SK-N-SH (cell line): ENCODE measurements at regions not wholly inside any gene's neighbourhood (a gene's known extent, or its start where the extent isn't known, plus 50 kb on each side); places are given as distances from the start of the nearest gene placed in this dataset.

Experiments used
- CTCF ChIA-PET: fragments of 300-600, 350-600 bp; formaldehyde crosslinking; extraction: SDS; loops from one replicate; lab custom pipeline; 2021; lab: Yijun Ruan, JAX
- POLR2A ChIA-PET: fragments of 350-600 bp; sonication (Branson Sonifier 250); formaldehyde crosslinking; extraction: SDS; loops from one replicate; lab custom pipeline; 2020; ENCODE audit warnings: antibody characterized with exemption, inconsistent platforms; lab: Yijun Ruan, JAX
- DNase-seq: peaks from one replicate; pipeline ENCODE4 v3.0.0; 2012
- H2AFZ ChIP-seq: fragments of 200-600 bp; sonication (generic); 2 replicates; pipeline ENCODE4 v1.8.1; 2016; ENCODE audit warnings: antibody characterized with exemption, mild to moderate bottlenecking, low read depth
- H3F3A ChIP-seq: fragments of 200-600 bp; sonication (generic); replicated peaks from 2 replicates; pipeline ENCODE3; 2016; ENCODE audit warnings: antibody characterized with exemption, mild to moderate bottlenecking; ENCODE audit not compliant: insufficient read depth
- H3K27ac ChIP-seq, 2 experiments: fragments of 200-500 bp in 1 of 2; fragments of 200-600 bp in 1 of 2; sonication (Bioruptor generic) in 1 of 2; sonication (generic), shearing (Covaris generic) in 1 of 2; 2 replicates each; pipeline versions ENCODE4 v1.5.1 to v1.6.1; 2014 to 2016; ENCODE audit warnings: low read depth in 2 of 2, inconsistent platforms in 1 of 2, low read length in 1 of 2, mild to moderate bottlenecking in 1 of 2, mixed read lengths in 1 of 2
- H3K27me3 ChIP-seq: fragments of 200-600 bp; sonication (generic), shearing (Covaris generic); 2 replicates; pipeline ENCODE4 v1.6.1; 2016; ENCODE audit warnings: mixed run types; ENCODE audit not compliant: insufficient read depth
- H3K36me3 ChIP-seq, 2 experiments: fragments of 200-500 bp in 1 of 2; fragments of 200-600 bp in 1 of 2; sonication (Bioruptor generic) in 1 of 2; sonication (generic) in 1 of 2; replicated peaks in 1 of 2; 2 replicates each; pipeline versions ENCODE3 to v1.5.1; 2014 to 2016; ENCODE audit warnings: low read length in 1 of 2, mild to moderate bottlenecking in 1 of 2; ENCODE audit not compliant: insufficient read depth in 2 of 2, control insufficient read depth in 1 of 2
- H3K4me1 ChIP-seq, 2 experiments: fragments of 200-500 bp in 1 of 2; fragments of 200-600 bp in 1 of 2; sonication (Bioruptor generic) in 1 of 2; sonication (generic), shearing (Covaris generic) in 1 of 2; 2 replicates each; pipeline versions ENCODE4 v1.5.1 to v1.6.1; 2014 to 2016; ENCODE audit warnings: low read depth in 1 of 2, low read length in 1 of 2, mixed run types in 1 of 2; ENCODE audit not compliant: insufficient read depth in 2 of 2, control insufficient read depth in 1 of 2
- H3K4me2 ChIP-seq: fragments of 200-600 bp; sonication (generic), shearing (Covaris generic); 2 replicates; pipeline ENCODE4 v1.6.1; 2017; ENCODE audit warnings: mixed run types
- H3K4me3 ChIP-seq, 2 experiments: fragments of 200-500 bp in 1 of 2; fragments of 200-600 bp in 1 of 2; sonication (Bioruptor generic) in 1 of 2; sonication (generic), shearing (Covaris generic) in 1 of 2; 2 replicates each; pipeline versions ENCODE4 v1.5.1 to v1.8.1; 2014 to 2016; ENCODE audit warnings: low read depth in 2 of 2, inconsistent platforms in 1 of 2, low read length in 1 of 2, mild to moderate bottlenecking in 1 of 2, mixed read lengths in 1 of 2, moderate library complexity in 1 of 2
- H3K79me2 ChIP-seq: fragments of 200-600 bp; sonication (generic); 2 replicates; pipeline ENCODE4 v1.8.1; 2017; ENCODE audit warnings: mild to moderate bottlenecking; ENCODE audit not compliant: insufficient read depth
- H3K9ac ChIP-seq: fragments of 200-600 bp; sonication (generic); 2 replicates; pipeline ENCODE4 v1.6.1; 2017; ENCODE audit warnings: mixed run types
- H3K9me2 ChIP-seq: fragments of 200-600 bp; sonication (generic); 2 replicates; pipeline ENCODE4 v1.6.1; 2017; ENCODE audit warnings: mixed run types
- H3K9me3 ChIP-seq: fragments of 200-600 bp; sonication (generic); 2 replicates; pipeline ENCODE4 v1.6.1; 2017; ENCODE audit warnings: mixed run types, mild to moderate bottlenecking, moderate library complexity
- H4K20me1 ChIP-seq: fragments of 200-600 bp; sonication (generic); 2 replicates; pipeline ENCODE4 v1.6.1; 2017; ENCODE audit warnings: mild to moderate bottlenecking, mixed run types; ENCODE audit not compliant: insufficient read depth
- CHD2 ChIP-seq: fragments of 150-350 bp; IDR thresholded peaks from 2 replicates; pipeline ENCODE4 v1.6.1; 2018; ENCODE audit warnings: low read length; ENCODE audit not compliant: partially characterized antibody
- EP300 ChIP-seq, 2 experiments: IDR thresholded peaks; 2 replicates each; pipeline versions ENCODE4 v1.4.0 to v1.6.1; 2012; ENCODE audit warnings: borderline replicate concordance in 1 of 2, low read depth in 1 of 2, low read length in 1 of 2
- FOXJ3 ChIP-seq: sonication (generic); formaldehyde crosslinking; IDR thresholded peaks from 2 replicates; pipeline ENCODE4 v1.5.1; 2020; ENCODE audit warnings: mild to moderate bottlenecking, missing genetic modification reagents
- FOXM1 ChIP-seq: IDR thresholded peaks from 2 replicates; pipeline ENCODE4 v1.4.0; 2012; ENCODE audit warnings: low read depth, mild to moderate bottlenecking
- MXI1 ChIP-seq: IDR thresholded peaks from 2 replicates; pipeline ENCODE4 v1.6.1; 2012; ENCODE audit warnings: mild to moderate bottlenecking, low read depth, low read length, improper control_type of control experiment
- NFIC ChIP-seq: IDR thresholded peaks from 2 replicates; pipeline ENCODE4 v1.4.0; 2012; ENCODE audit warnings: borderline replicate concordance
- POLR2AphosphoS5 ChIP-seq: IDR thresholded peaks from 2 replicates; pipeline ENCODE4 v1.6.1; 2012; ENCODE audit warnings: low read depth, low read length
- RXRA ChIP-seq: IDR thresholded peaks from 2 replicates; pipeline ENCODE4 v1.4.0; 2012; ENCODE audit warnings: low read depth, mild to moderate bottlenecking, borderline replicate concordance
- SMC3 ChIP-seq: IDR thresholded peaks from 2 replicates; pipeline ENCODE4 v1.6.1; 2012; ENCODE audit warnings: low read depth, low read length, improper control_type of control experiment
- TAF1 ChIP-seq: IDR thresholded peaks from 2 replicates; pipeline ENCODE4 v1.6.1; 2012; ENCODE audit warnings: low read depth, mild to moderate bottlenecking, low read length, moderate library complexity, borderline replicate concordance
- TCF12 ChIP-seq: IDR thresholded peaks from 2 replicates; pipeline ENCODE4 v1.4.0; 2012
- YY1 ChIP-seq: IDR thresholded peaks from 2 replicates; pipeline ENCODE4 v1.4.0; 2012; ENCODE audit warnings: low read depth, mild to moderate bottlenecking
- WGBS: methylation state at CpG from one replicate; pipeline ENCODE4 v1.1.6; 2017; ENCODE audit warnings: low lambda C conversion rate; 5-methylcytosine and 5-hydroxymethylcytosine counted together
- TF ChIP-seq, protein P1 (sequence below): fragments of 200-600 bp; sonication (generic); IDR thresholded peaks from 2 replicates; pipeline ENCODE4 v1.6.1; 2017; ENCODE audit warnings: antibody characterized with exemption, mild to moderate bottlenecking, moderate library complexity
- TF ChIP-seq, protein P2 (sequence below): IDR thresholded peaks from 2 replicates; pipeline ENCODE4 v1.4.0; 2012; ENCODE audit warnings: low read depth, borderline replicate concordance

DNA sequence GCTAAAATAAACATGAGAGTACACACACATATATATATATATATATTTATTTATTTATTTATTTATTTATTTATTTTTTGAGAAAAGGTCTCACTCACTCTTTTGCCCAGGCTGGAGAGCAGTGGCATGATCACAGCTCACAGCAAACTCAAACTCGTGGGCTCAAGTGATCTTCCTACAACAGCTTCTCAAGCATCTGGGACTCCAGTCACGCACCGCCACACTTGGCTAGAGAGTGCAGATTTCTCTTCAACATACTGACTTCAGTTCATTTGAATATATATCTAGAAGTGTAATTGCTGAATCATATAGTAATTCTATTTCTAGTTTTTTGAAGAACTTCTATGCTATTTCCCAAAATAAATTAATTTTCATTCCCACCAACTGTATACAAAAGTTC lies 1711.8 kb downstream of the SLITRK5 start (continued):
- TF ChIP-seq EP300 (IDR thresholded peaks at IDR 0.05; ENCODE audit: borderline replicate concordance in 1 of 2, low read depth in 1 of 2, low read length in 1 of 2) (no peak), MXI1 (no peak), TAF1 (no peak), FOXJ3 (no peak), NFIC (no peak)
- TF ChIP-seq, all 33 proteins: peak for 0

DNA sequence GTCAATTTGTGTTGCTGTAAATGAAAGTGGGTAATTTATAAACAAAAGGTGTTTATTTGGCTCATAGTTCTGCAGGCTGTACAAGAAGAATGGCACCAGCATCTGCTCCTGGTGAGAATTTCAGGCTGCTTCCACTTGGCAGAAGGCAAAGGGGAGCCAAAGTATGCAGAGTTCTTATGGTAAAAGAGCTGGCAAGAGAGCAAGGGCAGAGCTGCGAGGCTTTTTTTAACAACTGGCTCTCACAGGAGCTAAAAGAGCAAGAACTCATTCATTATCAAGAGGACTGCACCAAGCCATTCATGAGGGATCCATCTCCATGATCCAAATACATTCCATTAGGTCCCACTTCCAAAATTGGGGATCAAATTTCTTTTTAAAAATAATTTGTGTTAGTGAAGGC lies 1712.7 kb downstream of the SLITRK5 start:
- CTCF ChIA-PET, result no interaction called here

More for the DNA sequence above, 1712.7 kb downstream of the SLITRK5 start:
- no peaks in the 10 kb centered on the region for H4K20me1 ChIP-seq
- WGBS, result 73% methylated on average over 1 of the region's 1 CpG
- no peaks in the 10 kb centered on the region for H3K79me2 ChIP-seq
- H3K9me2 ChIP-seq, result no peaks in the 10 kb centered on the region
- no peaks in the 10 kb centered on the region for H3F3A ChIP-seq
- H3K4me3 ChIP-seq, result no peak overlapping the region
- POLR2A ChIA-PET, result no interaction called here
- H3K9me3 ChIP-seq, result no peaks in the 10 kb centered on the region
- DNase-seq, result no peak
- no peak for TF ChIP-seq POLR2AphosphoS5
- TF ChIP-seq CHD2, result no peak
- no peak for TF ChIP-seq SMC3
- TF ChIP-seq, protein P1, sequence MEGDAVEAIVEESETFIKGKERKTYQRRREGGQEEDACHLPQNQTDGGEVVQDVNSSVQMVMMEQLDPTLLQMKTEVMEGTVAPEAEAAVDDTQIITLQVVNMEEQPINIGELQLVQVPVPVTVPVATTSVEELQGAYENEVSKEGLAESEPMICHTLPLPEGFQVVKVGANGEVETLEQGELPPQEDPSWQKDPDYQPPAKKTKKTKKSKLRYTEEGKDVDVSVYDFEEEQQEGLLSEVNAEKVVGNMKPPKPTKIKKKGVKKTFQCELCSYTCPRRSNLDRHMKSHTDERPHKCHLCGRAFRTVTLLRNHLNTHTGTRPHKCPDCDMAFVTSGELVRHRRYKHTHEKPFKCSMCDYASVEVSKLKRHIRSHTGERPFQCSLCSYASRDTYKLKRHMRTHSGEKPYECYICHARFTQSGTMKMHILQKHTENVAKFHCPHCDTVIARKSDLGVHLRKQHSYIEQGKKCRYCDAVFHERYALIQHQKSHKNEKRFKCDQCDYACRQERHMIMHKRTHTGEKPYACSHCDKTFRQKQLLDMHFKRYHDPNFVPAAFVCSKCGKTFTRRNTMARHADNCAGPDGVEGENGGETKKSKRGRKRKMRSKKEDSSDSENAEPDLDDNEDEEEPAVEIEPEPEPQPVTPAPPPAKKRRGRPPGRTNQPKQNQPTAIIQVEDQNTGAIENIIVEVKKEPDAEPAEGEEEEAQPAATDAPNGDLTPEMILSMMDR, result no peak
- TF ChIP-seq, protein P2, sequence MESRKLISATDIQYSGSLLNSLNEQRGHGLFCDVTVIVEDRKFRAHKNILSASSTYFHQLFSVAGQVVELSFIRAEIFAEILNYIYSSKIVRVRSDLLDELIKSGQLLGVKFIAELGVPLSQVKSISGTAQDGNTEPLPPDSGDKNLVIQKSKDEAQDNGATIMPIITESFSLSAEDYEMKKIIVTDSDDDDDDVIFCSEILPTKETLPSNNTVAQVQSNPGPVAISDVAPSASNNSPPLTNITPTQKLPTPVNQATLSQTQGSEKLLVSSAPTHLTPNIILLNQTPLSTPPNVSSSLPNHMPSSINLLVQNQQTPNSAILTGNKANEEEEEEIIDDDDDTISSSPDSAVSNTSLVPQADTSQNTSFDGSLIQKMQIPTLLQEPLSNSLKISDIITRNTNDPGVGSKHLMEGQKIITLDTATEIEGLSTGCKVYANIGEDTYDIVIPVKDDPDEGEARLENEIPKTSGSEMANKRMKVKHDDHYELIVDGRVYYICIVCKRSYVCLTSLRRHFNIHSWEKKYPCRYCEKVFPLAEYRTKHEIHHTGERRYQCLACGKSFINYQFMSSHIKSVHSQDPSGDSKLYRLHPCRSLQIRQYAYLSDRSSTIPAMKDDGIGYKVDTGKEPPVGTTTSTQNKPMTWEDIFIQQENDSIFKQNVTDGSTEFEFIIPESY, result no peak
- no peak for TF ChIP-seq YY1
- TF ChIP-seq MXI1, result no peak
- no peak for TF ChIP-seq RXRA
- TF ChIP-seq FOXM1, result no peak
- no peak for TF ChIP-seq FOXJ3
- TF ChIP-seq TCF12, result no peak
- H3K27me3 ChIP-seq, result no peaks in the 10 kb centered on the region
- H3K4me1 ChIP-seq, result no peaks in the 10 kb centered on the region
- no peaks in the 10 kb centered on the region for H3K36me3 ChIP-seq
- no peak overlapping the region for H3K4me2 ChIP-seq
- H3K27ac ChIP-seq, result no peak overlapping the region
- H3K9ac ChIP-seq, result no peak overlapping the region
- no peak overlapping the region for H2AFZ ChIP-seq
